Stimulated activated memory B cell treated with anti-CD40 and anti-IgM and Interleukin-4, amounts not matched to agents 10 μg/mL and 1 μg/mL and 100 μg/mL, for 72 hours (primary cell): ENCODE measurements at regions not wholly inside any gene's neighbourhood (a gene's known extent, or its start where the extent isn't known, plus 50 kb on each side); places are given as distances from the start of the nearest gene placed in this dataset.

ENCODE experiments used
- ATAC-seq: fragments of 150-1000 bp; cut with Tn5 transposase; 2 replicates; pipeline ENCODE4 v1.10.0; 2021
- H3K27ac Mint-ChIP-seq: one replicate; pipeline ENCODE4 v1.8.0; 2022; ENCODE audit warnings: mild to moderate bottlenecking, mixed read lengths
- H3K27me3 Mint-ChIP-seq: one replicate; pipeline ENCODE4 v1.8.0; 2022; ENCODE audit warnings: mixed read lengths
- H3K36me3 Mint-ChIP-seq: one replicate; pipeline ENCODE4 v1.8.0; 2022; ENCODE audit warnings: mixed read lengths
- H3K4me1 Mint-ChIP-seq: one replicate; pipeline ENCODE4 v1.8.0; 2022; ENCODE audit warnings: mixed read lengths
- H3K4me3 Mint-ChIP-seq: one replicate; pipeline ENCODE4 v1.8.0; 2022; ENCODE audit warnings: mild to moderate bottlenecking, moderate library complexity, mixed read lengths
- H3K9me3 Mint-ChIP-seq: one replicate; pipeline ENCODE4 v1.8.0; 2022; ENCODE audit warnings: mixed read lengths

DNA sequence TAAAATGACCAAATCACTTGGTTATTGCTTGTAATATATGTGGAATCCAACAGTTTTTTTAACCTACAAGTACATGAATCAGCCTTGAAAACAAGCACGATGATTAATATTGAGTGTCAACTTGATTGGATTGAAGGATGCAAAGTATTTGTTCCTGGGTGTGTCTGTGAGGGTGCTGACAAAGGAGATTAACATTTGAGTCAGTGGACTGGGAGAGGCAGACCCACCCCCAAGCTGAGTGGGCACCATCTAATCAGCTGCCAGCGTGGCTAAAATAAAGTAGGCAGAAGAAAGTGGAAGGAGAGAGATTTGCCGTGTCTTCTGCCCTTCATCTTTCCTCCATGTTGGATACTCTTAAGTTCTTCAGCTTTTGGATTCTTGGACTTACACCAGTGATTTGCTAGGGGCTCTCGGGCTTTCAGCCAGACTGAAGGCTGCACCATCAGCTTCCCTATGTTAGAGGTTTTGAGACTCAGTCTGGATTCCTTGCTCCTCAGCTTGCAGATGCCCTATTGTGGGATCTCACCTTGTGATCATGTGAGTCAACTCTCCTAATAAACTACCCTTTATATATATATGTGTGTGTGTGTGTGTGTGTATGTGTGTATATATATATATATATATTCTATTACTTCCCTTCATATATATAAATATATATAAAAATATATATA is 118.4 kb upstream of the WDR11 start:
- H3K27ac Mint-ChIP-seq: no peak overlapping the region

GRCh38 chr10:120734483-120735078 is 116.6 kb upstream of the WDR11 start:
- Mint-ChIP-seq H3K4me1 (no peaks in the 10 kb centered on the region), H3K9me3 (no peaks in the 10 kb centered on the region), H3K4me3 (no peak overlapping the region), H3K27ac (no peak overlapping the region), H3K36me3 (no peaks in the 10 kb centered on the region), H3K27me3 (peaks cover 23% of the 10 kb centered on the region)
- ATAC-seq: no peak

More for the DNA sequence above, 118.4 kb upstream of the WDR11 start:
- Mint-ChIP-seq H3K4me1 (no peaks in the 10 kb centered on the region), H3K27me3 (peaks cover 23% of the 10 kb centered on the region), H3K36me3 (no peaks in the 10 kb centered on the region), H3K9me3 (no peaks in the 10 kb centered on the region), H3K4me3 (no peak overlapping the region)
- ATAC-seq: no peak

- H3K4me3 Mint-ChIP-seq: no peak overlapping the region
- no peak for ATAC-seq
- no peak overlapping the region for H3K27ac Mint-ChIP-seq
- H3K4me1 Mint-ChIP-seq: no peaks in the 10 kb centered on the region
- H3K36me3 Mint-ChIP-seq: no peaks in the 10 kb centered on the region
- H3K27me3 Mint-ChIP-seq: peaks cover 23% of the 10 kb centered on the region
- no peaks in the 10 kb centered on the region for H3K9me3 Mint-ChIP-seq
These were observed 115.8 kb upstream of the WDR11 start for GRCh38 chr10:120735315-120735714.

- ATAC-seq: no peak
- Mint-ChIP-seq H3K27ac (no peak overlapping the region), H3K36me3 (no peaks in the 10 kb centered on the region), H3K27me3 (peaks cover 23% of the 10 kb centered on the region), H3K9me3 (no peaks in the 10 kb centered on the region), H3K4me1 (no peaks in the 10 kb centered on the region), H3K4me3 (no peak overlapping the region)
These were observed 115.3 kb upstream of the WDR11 start for GRCh38 chr10:120735773-120736371.

DNA sequence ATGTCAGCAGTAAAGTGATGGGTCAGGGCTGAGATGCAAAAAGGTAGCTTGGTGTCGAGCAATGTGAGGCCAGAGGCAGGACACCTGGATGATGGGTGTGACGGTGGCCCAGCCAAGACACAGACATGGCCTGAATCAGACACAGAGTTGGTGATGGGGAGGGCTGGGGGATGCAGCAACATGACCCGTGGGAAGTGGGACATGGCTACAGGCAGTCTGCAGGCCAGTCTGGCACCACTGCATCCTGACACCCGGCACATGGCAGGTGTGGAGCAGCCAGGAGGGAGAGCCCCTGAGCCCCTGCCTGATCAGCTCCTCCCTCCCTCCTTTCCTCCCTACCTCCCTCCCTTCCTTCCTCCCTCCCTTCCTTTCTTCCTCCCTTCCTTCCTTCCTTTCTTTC is 114.8 kb upstream of the WDR11 start:
- no peak overlapping the region for H3K27ac Mint-ChIP-seq
- H3K4me3 Mint-ChIP-seq: no peak overlapping the region
- H3K9me3 Mint-ChIP-seq: no peaks in the 10 kb centered on the region
- no peaks in the 10 kb centered on the region for H3K36me3 Mint-ChIP-seq
- ATAC-seq: no peak
- H3K27me3 Mint-ChIP-seq: peaks cover 23% of the 10 kb centered on the region
- H3K4me1 Mint-ChIP-seq: no peaks in the 10 kb centered on the region

- ATAC-seq: no peak
- Mint-ChIP-seq H3K4me3 (no peak overlapping the region), H3K4me1 (no peaks in the 10 kb centered on the region), H3K9me3 (no peaks in the 10 kb centered on the region), H3K36me3 (no peaks in the 10 kb centered on the region), H3K27me3 (peaks cover 30% of the 10 kb centered on the region), H3K27ac (no peak overlapping the region)
These were observed 112.5 kb upstream of the WDR11 start for GRCh38 chr10:120738658-120739057.

DNA sequence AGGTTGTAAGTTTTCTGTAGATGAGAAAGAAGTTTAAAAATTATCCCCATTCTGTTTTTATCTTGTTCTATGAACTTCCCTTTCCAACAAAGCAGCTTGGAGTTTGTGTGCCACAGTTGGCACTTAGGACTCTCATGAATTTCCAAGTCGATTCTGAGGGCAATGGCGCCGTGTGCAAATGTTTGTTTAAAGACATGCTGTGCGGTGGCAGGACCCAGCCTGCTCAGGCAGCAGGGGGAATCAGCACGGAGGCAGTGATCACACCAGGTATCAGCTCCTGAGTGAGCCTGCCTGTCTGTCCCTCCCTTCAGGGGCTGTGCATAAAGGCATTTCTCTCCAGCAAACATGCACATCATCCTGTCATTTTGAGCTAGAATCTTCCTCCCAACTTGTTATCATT is 109.8 kb upstream of the WDR11 start:
- no peaks in the 10 kb centered on the region for H3K9me3 Mint-ChIP-seq
- no peak for ATAC-seq
- no peak overlapping the region for H3K27ac Mint-ChIP-seq
- H3K27me3 Mint-ChIP-seq: peaks cover 35% of the 10 kb centered on the region
- no peaks in the 10 kb centered on the region for H3K36me3 Mint-ChIP-seq
- no peaks in the 10 kb centered on the region for H3K4me1 Mint-ChIP-seq
- H3K4me3 Mint-ChIP-seq: no peak overlapping the region

DNA sequence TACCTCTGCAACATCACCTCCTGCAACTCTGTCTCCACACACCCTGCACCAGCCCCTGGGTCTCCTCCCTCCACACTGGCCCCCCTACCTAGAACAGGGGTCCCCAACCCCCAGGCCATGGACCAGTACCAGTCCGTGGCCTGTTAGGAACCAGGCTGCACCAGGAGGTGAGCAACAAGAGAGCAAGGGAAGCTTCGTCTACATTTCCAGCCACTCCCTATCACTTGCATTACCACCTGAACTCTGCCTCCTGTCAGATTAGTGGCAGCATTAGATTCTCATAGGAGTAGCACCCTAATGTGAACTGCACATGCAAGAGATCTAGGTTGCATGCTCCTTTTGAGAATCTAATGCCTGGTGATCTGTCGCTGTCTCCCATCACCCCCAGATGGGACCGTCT is 108.8 kb upstream of the WDR11 start:
- peaks cover 28% of the 10 kb centered on the region for H3K27me3 Mint-ChIP-seq
- H3K27ac Mint-ChIP-seq: no peak overlapping the region
- no peak for ATAC-seq
- H3K4me3 Mint-ChIP-seq: no peak overlapping the region
- no peaks in the 10 kb centered on the region for H3K9me3 Mint-ChIP-seq
- no peaks in the 10 kb centered on the region for H3K36me3 Mint-ChIP-seq
- H3K4me1 Mint-ChIP-seq: no peaks in the 10 kb centered on the region

GRCh38 chr10:120744040-120744439 is 107.1 kb upstream of the WDR11 start:
- Mint-ChIP-seq H3K27me3 (peaks cover 28% of the 10 kb centered on the region), H3K4me1 (no peaks in the 10 kb centered on the region), H3K36me3 (no peaks in the 10 kb centered on the region), H3K9me3 (no peaks in the 10 kb centered on the region), H3K27ac (no peak overlapping the region), H3K4me3 (no peak overlapping the region)
- no peak for ATAC-seq

GRCh38 chr10:120746001-120746777 is 105.0 kb upstream of the WDR11 start:
- Mint-ChIP-seq H3K27ac (no peak overlapping the region), H3K27me3 (peaks cover 28% of the 10 kb centered on the region), H3K9me3 (no peaks in the 10 kb centered on the region), H3K4me3 (no peak overlapping the region), H3K36me3 (no peaks in the 10 kb centered on the region), H3K4me1 (peaks cover 10% of the 10 kb centered on the region)
- no peak for ATAC-seq

- Mint-ChIP-seq H3K27ac (no peak overlapping the region), H3K9me3 (no peaks in the 10 kb centered on the region), H3K4me1 (peaks cover 10% of the 10 kb centered on the region), H3K36me3 (no peaks in the 10 kb centered on the region), H3K4me3 (no peak overlapping the region), H3K27me3 (peaks cover 13% of the 10 kb centered on the region)
- ATAC-seq: no peak
These were observed 102.6 kb upstream of the WDR11 start for GRCh38 chr10:120748519-120748918.

DNA sequence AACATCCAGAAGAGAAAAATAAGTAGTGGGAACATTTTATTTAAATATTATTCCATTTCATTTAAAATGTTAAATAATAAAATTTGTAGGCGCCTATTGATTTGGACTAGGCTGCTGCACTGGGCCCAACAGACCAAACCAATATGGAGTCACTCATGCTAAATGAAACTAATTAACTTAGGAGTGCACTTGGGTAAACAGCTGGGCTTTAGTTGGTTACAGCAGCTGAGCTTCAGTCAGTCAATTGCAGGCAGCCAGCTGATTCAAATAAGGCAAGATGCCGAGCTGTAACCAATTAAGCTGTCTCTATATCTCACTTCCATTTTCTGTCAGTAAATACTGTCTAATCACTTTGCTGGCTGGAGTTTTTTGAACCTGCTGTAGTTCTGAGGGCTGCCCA is 102.1 kb upstream of the WDR11 start:
- H3K27ac Mint-ChIP-seq: no peak overlapping the region
- no peaks in the 10 kb centered on the region for H3K9me3 Mint-ChIP-seq

DNA sequence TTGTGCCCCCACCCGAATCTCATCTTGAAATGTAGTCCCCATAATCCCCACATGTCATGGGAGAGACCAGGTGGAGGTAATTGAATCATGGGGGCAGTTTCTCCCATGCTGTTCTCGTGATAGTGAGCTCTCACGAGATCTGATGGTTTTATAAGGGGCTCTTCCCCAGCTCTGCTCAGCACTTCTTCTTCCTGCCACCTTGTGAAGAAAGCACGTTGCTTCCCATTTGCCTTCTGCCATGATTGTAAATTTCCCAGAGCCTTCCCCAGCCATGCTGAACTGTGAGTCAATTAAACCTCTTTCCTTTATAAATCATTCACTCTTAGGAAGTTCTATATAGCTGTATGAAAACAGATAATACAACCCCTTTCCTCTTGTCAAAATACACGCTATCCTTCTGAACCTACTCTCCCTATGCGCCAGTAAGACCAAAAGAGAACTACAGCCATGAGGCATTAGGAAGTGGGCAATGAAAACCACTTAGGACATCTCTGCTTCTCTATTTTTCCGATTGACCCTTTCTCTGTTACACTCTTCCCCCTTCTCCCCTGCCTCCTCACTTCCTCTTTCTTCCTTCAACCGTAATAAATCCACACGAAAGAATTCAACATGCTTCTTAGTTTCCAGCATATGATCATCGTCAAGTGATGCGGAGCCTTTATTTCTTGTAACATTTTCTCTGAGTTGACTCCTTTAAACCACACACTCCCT is 101.2 kb upstream of the WDR11 start:
- ATAC-seq: peak; percentile 85
- H3K27ac Mint-ChIP-seq: peak overlapping the region; percentile 51
- peaks cover 10% of the 10 kb centered on the region for H3K4me1 Mint-ChIP-seq
- no peaks in the 10 kb centered on the region for H3K9me3 Mint-ChIP-seq
- H3K4me3 Mint-ChIP-seq: no peak overlapping the region
- peaks cover 11% of the 10 kb centered on the region for H3K27me3 Mint-ChIP-seq
- no peaks in the 10 kb centered on the region for H3K36me3 Mint-ChIP-seq

More for the DNA sequence above, 102.1 kb upstream of the WDR11 start:
- Mint-ChIP-seq H3K4me1 (peaks cover 10% of the 10 kb centered on the region), H3K4me3 (no peak overlapping the region), H3K27me3 (peaks cover 13% of the 10 kb centered on the region), H3K36me3 (no peaks in the 10 kb centered on the region)
- no peak for ATAC-seq

- H3K4me1 Mint-ChIP-seq: no peaks in the 10 kb centered on the region
- H3K27ac Mint-ChIP-seq: no peak overlapping the region
- H3K36me3 Mint-ChIP-seq: no peaks in the 10 kb centered on the region
- H3K9me3 Mint-ChIP-seq: no peaks in the 10 kb centered on the region
- no peak overlapping the region for H3K4me3 Mint-ChIP-seq
- ATAC-seq: no peak
- H3K27me3 Mint-ChIP-seq: peaks cover 50% of the 10 kb centered on the region
These were observed 95.4 kb upstream of the WDR11 start for GRCh38 chr10:120755771-120756170.

GRCh38 chr10:120760253-120760652 is 90.9 kb upstream of the WDR11 start:
- H3K27ac Mint-ChIP-seq: no peak overlapping the region
- no peak overlapping the region for H3K4me3 Mint-ChIP-seq
- no peaks in the 10 kb centered on the region for H3K36me3 Mint-ChIP-seq
- H3K9me3 Mint-ChIP-seq: no peaks in the 10 kb centered on the region
- ATAC-seq: no peak
- peaks cover 40% of the 10 kb centered on the region for H3K27me3 Mint-ChIP-seq
- H3K4me1 Mint-ChIP-seq: no peaks in the 10 kb centered on the region
